Body of pancreas (tissue), 4 donors: ENCODE measurements at regions not wholly inside any gene's neighbourhood (a gene's known extent, or its start where the extent isn't known, plus 50 kb on each side); places are given as distances from the start of the nearest gene placed in this dataset.

Source experiments
- POLR2A ChIP-seq, 3 donors: fragments of 450-650 bp; IDR thresholded peaks; one replicate each; pipeline ENCODE4 v1.6.1; 2016; ENCODE audit warnings: antibody characterized with exemption in 3 of 3, mild to moderate bottlenecking in 2 of 3
- TF ChIP-seq, protein P1 (sequence below), 7 experiments: fragments of 450-650 bp in 4 of 7; fragments of 200-600 bp in 3 of 7; sonication (generic) in 3 of 7; IDR thresholded peaks; one replicate each; pipeline ENCODE4 v1.5.1; 2016 to 2019; ENCODE audit warnings: antibody characterized with exemption in 7 of 7

DNA sequence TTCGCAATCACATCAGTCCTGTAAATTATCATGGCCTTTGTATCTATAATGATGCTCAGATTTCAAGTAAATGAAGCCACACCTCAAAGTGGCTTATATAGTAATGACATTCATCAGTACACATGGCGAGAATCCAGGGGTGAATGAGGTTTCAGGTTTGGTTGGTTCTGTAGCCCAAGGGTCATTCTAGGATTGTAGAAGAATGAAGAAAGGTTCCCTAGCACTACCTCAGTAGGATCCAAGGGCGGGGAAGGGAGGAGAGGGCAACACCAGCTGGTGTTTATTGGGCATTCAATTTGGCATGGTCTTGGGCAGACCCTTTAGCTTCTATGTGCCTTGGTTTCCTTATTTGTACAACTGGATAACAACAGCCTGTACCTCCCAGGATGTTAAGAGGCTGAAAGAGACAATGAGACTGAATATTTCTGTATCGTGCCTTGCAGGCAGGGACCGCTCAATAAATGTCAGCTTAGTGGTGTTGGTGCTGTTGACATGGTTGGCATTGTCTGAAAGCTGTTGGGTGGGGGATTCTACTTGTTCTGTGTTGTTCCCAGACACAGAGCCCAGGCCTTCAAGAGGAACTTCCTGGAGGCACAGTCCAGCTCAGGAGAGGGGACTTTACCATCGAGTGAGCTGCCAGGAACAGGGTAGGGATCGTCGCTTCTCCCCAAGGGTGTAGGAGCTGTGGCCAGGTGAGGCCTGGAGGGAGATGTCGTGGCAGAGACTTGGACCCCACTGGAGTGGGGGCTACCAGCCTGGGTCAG is 388.2 kb downstream of the PTPRU start:
- TF ChIP-seq, protein P1, sequence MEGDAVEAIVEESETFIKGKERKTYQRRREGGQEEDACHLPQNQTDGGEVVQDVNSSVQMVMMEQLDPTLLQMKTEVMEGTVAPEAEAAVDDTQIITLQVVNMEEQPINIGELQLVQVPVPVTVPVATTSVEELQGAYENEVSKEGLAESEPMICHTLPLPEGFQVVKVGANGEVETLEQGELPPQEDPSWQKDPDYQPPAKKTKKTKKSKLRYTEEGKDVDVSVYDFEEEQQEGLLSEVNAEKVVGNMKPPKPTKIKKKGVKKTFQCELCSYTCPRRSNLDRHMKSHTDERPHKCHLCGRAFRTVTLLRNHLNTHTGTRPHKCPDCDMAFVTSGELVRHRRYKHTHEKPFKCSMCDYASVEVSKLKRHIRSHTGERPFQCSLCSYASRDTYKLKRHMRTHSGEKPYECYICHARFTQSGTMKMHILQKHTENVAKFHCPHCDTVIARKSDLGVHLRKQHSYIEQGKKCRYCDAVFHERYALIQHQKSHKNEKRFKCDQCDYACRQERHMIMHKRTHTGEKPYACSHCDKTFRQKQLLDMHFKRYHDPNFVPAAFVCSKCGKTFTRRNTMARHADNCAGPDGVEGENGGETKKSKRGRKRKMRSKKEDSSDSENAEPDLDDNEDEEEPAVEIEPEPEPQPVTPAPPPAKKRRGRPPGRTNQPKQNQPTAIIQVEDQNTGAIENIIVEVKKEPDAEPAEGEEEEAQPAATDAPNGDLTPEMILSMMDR (IDR thresholded peaks at IDR 0.05) = no peak
- TF ChIP-seq POLR2A (IDR thresholded peaks at IDR 0.05) = no peak
